ENCODE measurements at regions not wholly inside any gene's neighbourhood (a gene's known extent, or its start where the extent isn't known, plus 50 kb on each side); places are given as distances from the start of the nearest gene placed in this dataset.
A peak's percentile ranks its signal among the peaks of the same experiment; 100 is the strongest.
"Not testable (repeated sequence)": the region's sequence is repeated elsewhere in the genome, so short reads cannot be mapped to it uniquely, and the experiment has no call there.

DNA sequence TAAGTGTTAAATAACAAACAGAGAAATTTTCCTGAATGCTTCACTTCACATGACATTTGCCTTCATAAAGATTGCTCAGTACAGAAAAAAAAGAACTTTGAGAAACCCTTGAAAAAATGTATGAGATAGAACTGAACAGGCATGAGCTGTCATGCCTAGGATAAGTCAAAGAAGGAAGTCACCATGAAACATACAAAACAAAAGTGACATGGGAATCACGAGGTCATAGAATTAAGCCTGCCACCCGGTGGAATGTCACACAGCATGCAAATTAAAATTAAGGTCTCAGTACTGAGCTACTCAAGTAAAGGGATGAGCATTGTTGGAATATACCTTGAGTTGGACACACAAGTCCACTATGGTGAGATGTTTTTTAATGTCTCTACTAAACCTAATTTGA, 652.5 kb upstream of the NECTIN3 start:
- Histone ChIP-seq H3K4me3 (ENCODE audit: low read length) (no peak overlapping the region), H3K9me3 (replicated peaks; ENCODE audit: control insufficient read depth, low read depth, low read length) (no peaks in the 10 kb centered on the region), H3K4me1 (ENCODE audit: control insufficient read depth, insufficient read depth, low read length) (peaks cover under 1% of the 10 kb centered on the region), H3K27me3 (ENCODE audit: control insufficient read depth, insufficient read depth, low read length) (no peaks in the 10 kb centered on the region), H3K27ac (ENCODE audit: low read length) (no peak overlapping the region), H3K36me3 (ENCODE audit: control insufficient read depth, insufficient read depth, low read length) (no peaks in the 10 kb centered on the region)
- no peak for DNase-seq
- WGBS (ENCODE audit: insufficient coverage) = no CpG with 5 or more reads among the region's 2 CpGs

DNA sequence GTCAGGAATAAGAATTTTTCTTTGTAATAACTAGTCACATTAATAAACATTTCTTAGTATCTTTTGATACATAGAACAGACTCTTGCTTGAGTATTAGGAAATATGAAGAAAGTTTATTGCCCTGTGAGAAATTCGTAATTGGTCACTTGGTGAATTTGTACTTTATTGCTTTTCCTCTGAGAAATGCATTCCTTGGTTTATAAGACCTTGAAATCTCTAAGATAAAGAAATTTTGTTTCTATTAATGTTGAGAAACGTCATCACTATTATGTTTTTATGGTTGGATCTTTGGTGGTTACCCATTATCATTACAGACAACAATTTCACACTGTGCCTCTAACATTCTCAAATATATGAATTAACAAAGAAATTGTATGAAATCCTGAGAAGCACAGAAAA, 652.0 kb upstream of the NECTIN3 start:
- Histone ChIP-seq H3K27ac (ENCODE audit: low read length) (no peak overlapping the region), H3K36me3 (ENCODE audit: control insufficient read depth, insufficient read depth, low read length) (no peaks in the 10 kb centered on the region), H3K4me3 (ENCODE audit: low read length) (no peak overlapping the region), H3K9me3 (replicated peaks; ENCODE audit: control insufficient read depth, low read depth, low read length) (no peaks in the 10 kb centered on the region), H3K27me3 (ENCODE audit: control insufficient read depth, insufficient read depth, low read length) (no peaks in the 10 kb centered on the region), H3K4me1 (ENCODE audit: control insufficient read depth, insufficient read depth, low read length) (no peaks in the 10 kb centered on the region)
- no CpG with 5 or more reads among the region's 2 CpGs for WGBS (ENCODE audit: insufficient coverage)
- DNase-seq = no peak

GRCh38 chr3:110420158-110420641, 651.4 kb upstream of the NECTIN3 start:
- H3K27me3 ChIP-seq (ENCODE audit: control insufficient read depth, insufficient read depth, low read length) = no peaks in the 10 kb centered on the region
- no CpG with 5 or more reads among the region's 3 CpGs for WGBS (ENCODE audit: insufficient coverage)
- peak; percentile 27 for DNase-seq
- H3K4me1 ChIP-seq (ENCODE audit: control insufficient read depth, insufficient read depth, low read length) = no peaks in the 10 kb centered on the region
- no peaks in the 10 kb centered on the region for H3K9me3 ChIP-seq (replicated peaks; ENCODE audit: control insufficient read depth, low read depth, low read length)
- H3K4me3 ChIP-seq (ENCODE audit: low read length) = no peak overlapping the region
- H3K27ac ChIP-seq (ENCODE audit: low read length) = no peak overlapping the region
- no peaks in the 10 kb centered on the region for H3K36me3 ChIP-seq (ENCODE audit: control insufficient read depth, insufficient read depth, low read length)

DNA sequence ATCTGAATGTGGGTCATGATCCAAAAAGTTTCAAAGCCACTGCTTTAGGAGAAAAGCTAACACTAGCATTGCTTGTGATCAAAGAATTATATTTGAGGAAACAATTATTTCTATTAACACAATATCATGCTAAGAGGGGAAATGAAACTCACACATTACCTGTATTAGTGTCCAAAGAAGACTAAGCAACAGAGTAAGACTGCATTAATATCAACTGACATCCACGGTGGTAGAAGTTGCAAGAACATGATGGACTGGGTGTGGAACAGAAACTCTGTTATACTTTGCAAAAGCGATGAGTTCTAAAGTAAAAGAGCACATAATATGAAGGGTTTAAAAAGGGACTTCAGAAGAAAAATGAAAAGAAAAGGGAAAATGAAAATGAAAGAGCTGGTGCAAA, 648.3 kb upstream of the NECTIN3 start:
- no peak for DNase-seq
- H3K27ac ChIP-seq (ENCODE audit: low read length) = no peak overlapping the region
- H3K36me3 ChIP-seq (ENCODE audit: control insufficient read depth, insufficient read depth, low read length) = no peaks in the 10 kb centered on the region
- H3K4me1 ChIP-seq (ENCODE audit: control insufficient read depth, insufficient read depth, low read length) = no peaks in the 10 kb centered on the region
- no peak overlapping the region for H3K4me3 ChIP-seq (ENCODE audit: low read length)
- no CpG with 5 or more reads among the region's 2 CpGs for WGBS (ENCODE audit: insufficient coverage)
- H3K9me3 ChIP-seq (replicated peaks; ENCODE audit: control insufficient read depth, low read depth, low read length) = no peaks in the 10 kb centered on the region
- no peaks in the 10 kb centered on the region for H3K27me3 ChIP-seq (ENCODE audit: control insufficient read depth, insufficient read depth, low read length)

- no peaks in the 10 kb centered on the region for H3K9me3 ChIP-seq (replicated peaks; ENCODE audit: control insufficient read depth, low read depth, low read length)
- H3K4me3 ChIP-seq (ENCODE audit: low read length) = no peak overlapping the region
- no peaks in the 10 kb centered on the region for H3K27me3 ChIP-seq (ENCODE audit: control insufficient read depth, insufficient read depth, low read length)
- H3K36me3 ChIP-seq (ENCODE audit: control insufficient read depth, insufficient read depth, low read length) = no peaks in the 10 kb centered on the region
- no peaks in the 10 kb centered on the region for H3K4me1 ChIP-seq (ENCODE audit: control insufficient read depth, insufficient read depth, low read length)
- H3K27ac ChIP-seq (ENCODE audit: low read length) = no peak overlapping the region
- no CpG with 5 or more reads among the region's 1 CpG for WGBS (ENCODE audit: insufficient coverage)
- DNase-seq = no peak
These were observed 641.5 kb upstream of the NECTIN3 start for GRCh38 chr3:110430146-110430545.

DNA sequence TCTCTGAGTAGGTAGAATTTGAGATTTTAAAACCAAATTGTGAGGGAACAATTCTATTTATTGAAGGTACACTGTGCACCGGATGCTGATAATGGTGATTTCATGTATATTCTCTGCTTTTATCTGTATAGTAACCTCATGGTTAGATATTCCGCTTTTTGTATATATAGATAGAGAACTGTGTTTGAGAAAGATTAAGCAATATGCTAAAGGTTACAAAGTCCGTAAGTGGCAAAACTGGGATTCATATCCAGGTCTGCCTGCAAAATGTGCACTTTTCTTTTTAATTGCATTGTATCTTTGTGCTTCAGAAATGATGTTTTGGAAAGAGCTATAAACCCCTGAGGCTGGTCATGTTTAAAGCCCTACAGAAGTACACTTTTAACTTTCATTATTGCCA, 635.4 kb upstream of the NECTIN3 start:
- Histone ChIP-seq H3K27me3 (ENCODE audit: control insufficient read depth, insufficient read depth, low read length) (no peaks in the 10 kb centered on the region), H3K4me1 (ENCODE audit: control insufficient read depth, insufficient read depth, low read length) (no peaks in the 10 kb centered on the region), H3K27ac (ENCODE audit: low read length) (no peak overlapping the region), H3K9me3 (replicated peaks; ENCODE audit: control insufficient read depth, low read depth, low read length) (no peaks in the 10 kb centered on the region), H3K36me3 (ENCODE audit: control insufficient read depth, insufficient read depth, low read length) (no peaks in the 10 kb centered on the region), H3K4me3 (ENCODE audit: low read length) (no peak overlapping the region)
- DNase-seq = no peak
- 92% methylated on average over 2 of the region's 3 CpGs for WGBS (ENCODE audit: insufficient coverage)

GRCh38 chr3:110440066-110440653, 631.5 kb upstream of the NECTIN3 start:
- not testable (repeated sequence) for H3K36me3 ChIP-seq (ENCODE audit: control insufficient read depth, insufficient read depth, low read length); H3K4me1 ChIP-seq (ENCODE audit: control insufficient read depth, insufficient read depth, low read length); H3K4me3 ChIP-seq (ENCODE audit: low read length); H3K27me3 ChIP-seq (ENCODE audit: control insufficient read depth, insufficient read depth, low read length); H3K9me3 ChIP-seq (replicated peaks; ENCODE audit: control insufficient read depth, low read depth, low read length); DNase-seq; H3K27ac ChIP-seq (ENCODE audit: low read length)
- WGBS (ENCODE audit: insufficient coverage) = 93% methylated on average over 28 of the region's 30 CpGs

- no peak for DNase-seq
- Histone ChIP-seq H3K36me3 (ENCODE audit: control insufficient read depth, insufficient read depth, low read length) (no peaks in the 10 kb centered on the region), H3K4me1 (ENCODE audit: control insufficient read depth, insufficient read depth, low read length) (no peaks in the 10 kb centered on the region), H3K27ac (ENCODE audit: low read length) (no peak overlapping the region), H3K4me3 (ENCODE audit: low read length) (no peak overlapping the region), H3K9me3 (replicated peaks; ENCODE audit: control insufficient read depth, low read depth, low read length) (no peaks in the 10 kb centered on the region), H3K27me3 (ENCODE audit: control insufficient read depth, insufficient read depth, low read length) (no peaks in the 10 kb centered on the region)
- 80% methylated on average over 1 of the region's 4 CpGs for WGBS (ENCODE audit: insufficient coverage)
These were observed 617.5 kb upstream of the NECTIN3 start for GRCh38 chr3:110454066-110454465.

DNA sequence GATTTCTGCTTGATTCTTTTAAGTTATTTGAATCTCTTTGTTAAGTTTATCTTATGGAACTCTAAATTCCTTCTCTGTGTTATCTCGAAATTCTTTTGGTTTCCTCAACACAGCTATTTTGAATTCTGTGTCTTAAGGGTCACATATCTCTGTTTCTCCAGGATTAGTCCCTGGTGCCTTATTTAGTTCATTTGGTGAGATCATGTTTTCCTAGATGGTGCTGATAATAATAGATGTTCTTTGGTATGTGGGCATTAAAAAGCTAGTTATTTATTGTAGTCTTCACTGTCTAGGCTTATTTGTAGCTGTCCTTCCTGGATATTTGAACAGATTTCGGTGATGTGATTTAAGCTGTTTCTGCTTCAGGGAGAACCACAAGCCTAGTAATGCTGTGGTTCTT, 615.6 kb upstream of the NECTIN3 start:
- H3K36me3 ChIP-seq (ENCODE audit: control insufficient read depth, insufficient read depth, low read length) = no peaks in the 10 kb centered on the region

DNA sequence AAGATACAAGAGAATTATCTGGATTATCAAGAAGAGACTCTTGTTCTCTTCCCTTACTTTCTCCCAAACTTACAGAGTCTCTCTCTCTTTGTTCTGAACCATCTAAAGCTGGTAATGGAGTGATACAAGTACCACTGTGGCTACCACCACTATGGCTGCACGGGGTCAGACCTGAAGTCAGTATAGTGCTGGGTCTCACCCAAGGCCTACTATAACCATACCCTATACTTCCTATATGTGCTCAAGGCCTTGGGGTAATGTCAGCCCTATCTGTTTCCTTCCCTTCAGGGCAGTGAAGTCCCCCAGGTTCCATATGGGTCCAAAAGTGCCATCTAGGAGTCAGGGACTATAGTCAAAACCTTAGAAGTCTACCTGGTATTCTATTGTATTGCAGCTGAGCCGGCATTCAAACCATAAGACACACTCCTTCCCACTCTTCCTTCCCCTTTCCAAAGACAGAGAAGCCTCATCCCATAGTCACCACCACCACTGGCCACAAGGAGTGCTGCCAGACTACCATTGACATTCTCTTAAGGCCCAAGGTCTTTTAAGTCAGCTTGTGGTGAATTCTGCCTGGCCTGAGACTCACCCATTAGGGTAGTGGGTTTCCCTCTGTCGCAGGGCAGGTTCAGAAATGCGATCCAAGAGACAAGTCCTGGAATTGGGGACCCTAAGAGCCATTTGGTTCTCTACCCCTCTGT, 615.0 kb upstream of the NECTIN3 start:
- WGBS (ENCODE audit: insufficient coverage) = 79% methylated on average over 4 of the region's 4 CpGs
- Histone ChIP-seq H3K9me3 (replicated peaks; ENCODE audit: control insufficient read depth, low read depth, low read length) (no peaks in the 10 kb centered on the region), H3K4me1 (ENCODE audit: control insufficient read depth, insufficient read depth, low read length) (no peaks in the 10 kb centered on the region), H3K4me3 (ENCODE audit: low read length) (no peak overlapping the region), H3K36me3 (ENCODE audit: control insufficient read depth, insufficient read depth, low read length) (no peaks in the 10 kb centered on the region), H3K27me3 (ENCODE audit: control insufficient read depth, insufficient read depth, low read length) (no peaks in the 10 kb centered on the region), H3K27ac (ENCODE audit: low read length) (no peak overlapping the region)
- DNase-seq = no peak

More for the DNA sequence above, 615.6 kb upstream of the NECTIN3 start:
- no peak for DNase-seq
- Histone ChIP-seq H3K9me3 (replicated peaks; ENCODE audit: control insufficient read depth, low read depth, low read length) (no peaks in the 10 kb centered on the region), H3K4me1 (ENCODE audit: control insufficient read depth, insufficient read depth, low read length) (no peaks in the 10 kb centered on the region), H3K4me3 (ENCODE audit: low read length) (no peak overlapping the region), H3K27ac (ENCODE audit: low read length) (no peak overlapping the region), H3K27me3 (ENCODE audit: control insufficient read depth, insufficient read depth, low read length) (no peaks in the 10 kb centered on the region)
- WGBS (ENCODE audit: insufficient coverage) = no CpG with 5 or more reads among the region's 2 CpGs

Data from muscle of leg (tissue), 3 donors.